Jurkat, Clone E6-1 (cell line): ENCODE measurements at regions not wholly inside any gene's neighbourhood (a gene's known extent, or its start where the extent isn't known, plus 50 kb on each side); places are given as distances from the start of the nearest gene placed in this dataset.
A peak's percentile ranks its signal among the peaks of the same experiment; 100 is the strongest.

Experiments used
- DNase-seq: peaks from one replicate; pipeline ENCODE4 v3.0.0-alpha.2; 2011; ENCODE audit warnings: low read depth, low spot score
- H3K4me3 ChIP-seq: 2 replicates; pipeline ENCODE4 v1.5.1; 2011; ENCODE audit warnings: mild to moderate bottlenecking, low read length, control low read depth, moderate library complexity

- no peak for DNase-seq
- no peak overlapping the region for H3K4me3 ChIP-seq
Measured at GRCh38 chr1:232531291-232531690, 98.6 kb downstream of the SIPA1L2 start.

DNA sequence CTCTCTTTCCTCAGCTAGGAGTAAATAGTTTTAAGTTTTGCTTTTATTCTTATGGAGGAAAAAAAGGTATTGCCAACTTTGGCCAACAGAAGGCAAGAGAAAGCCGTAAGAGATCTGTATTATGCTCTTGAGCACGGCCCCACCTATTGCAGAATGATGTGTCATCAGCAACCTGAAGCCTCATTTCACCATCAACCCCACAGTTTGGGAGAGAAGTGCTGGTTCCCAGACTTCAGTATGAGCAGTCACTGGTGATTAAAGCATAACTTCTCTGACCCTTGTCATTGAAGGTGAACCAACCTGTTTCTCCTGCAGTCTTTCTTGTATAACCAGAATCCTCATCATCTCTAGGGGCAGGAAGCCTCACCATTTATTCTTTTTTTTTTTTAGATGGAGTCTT lies 100.2 kb downstream of the SIPA1L2 start:
- DNase-seq, result no peak

GRCh38 chr1:232528472-232529089 lies 101.4 kb downstream of the SIPA1L2 start:
- DNase-seq, result peak; percentile 57
- no peak overlapping the region for H3K4me3 ChIP-seq

More for the DNA sequence above, 100.2 kb downstream of the SIPA1L2 start:
- H3K4me3 ChIP-seq, result no peak overlapping the region

DNA sequence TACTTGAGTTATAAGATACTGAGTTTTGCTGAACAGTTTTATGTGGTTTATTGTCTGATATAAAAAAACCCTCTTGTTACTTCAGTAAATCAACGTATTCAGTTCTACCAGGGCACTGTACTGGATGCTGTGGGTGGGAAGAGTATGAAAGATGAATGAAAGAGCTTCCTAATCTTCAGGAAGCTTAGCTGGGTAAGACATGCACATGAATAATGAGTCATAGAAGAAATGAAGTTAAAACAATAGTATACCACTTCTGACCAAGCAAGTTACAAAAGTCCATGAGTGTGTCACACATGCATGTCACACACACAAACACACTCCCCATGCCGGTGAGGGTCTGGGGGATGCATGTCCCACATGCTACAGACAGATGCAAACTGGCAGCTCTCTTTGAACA lies 105.9 kb downstream of the SIPA1L2 start:
- no peak overlapping the region for H3K4me3 ChIP-seq
- DNase-seq, result no peak

- no peak for DNase-seq
Measured at GRCh38 chr1:232522189-232522588, 107.7 kb downstream of the SIPA1L2 start.

GRCh38 chr1:232521660-232522059 lies 108.3 kb downstream of the SIPA1L2 start:
- no peak overlapping the region for H3K4me3 ChIP-seq
- no peak for DNase-seq

More at GRCh38 chr1:232522189-232522588, 107.7 kb downstream of the SIPA1L2 start:
- no peak overlapping the region for H3K4me3 ChIP-seq

DNA sequence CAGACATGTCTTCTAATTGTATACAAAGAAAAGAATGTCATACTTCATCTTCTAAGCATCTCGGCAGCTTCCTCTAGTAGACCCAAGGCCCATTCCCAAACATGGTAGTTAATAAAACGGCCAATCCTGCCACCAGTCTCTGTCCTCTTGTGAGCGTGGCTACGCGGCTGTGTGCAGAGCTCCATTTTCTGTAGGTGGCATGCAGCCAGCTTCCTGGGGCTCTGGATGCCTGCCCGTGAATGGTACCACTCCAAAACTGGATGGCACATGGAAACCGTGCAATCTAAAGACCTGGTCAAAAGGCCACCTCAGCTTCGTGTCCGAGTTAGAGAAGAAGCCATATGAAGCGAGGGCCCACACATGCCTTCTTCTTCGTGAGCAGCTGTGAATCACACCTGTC lies 110.7 kb downstream of the SIPA1L2 start:
- H3K4me3 ChIP-seq, result no peak overlapping the region
- no peak for DNase-seq

- H3K4me3 ChIP-seq, result no peak overlapping the region
- no peak for DNase-seq
Measured at GRCh38 chr1:232518349-232518748, 111.6 kb downstream of the SIPA1L2 start.

GRCh38 chr1:232517204-232517603 lies 112.7 kb downstream of the SIPA1L2 start:
- DNase-seq, result no peak
- H3K4me3 ChIP-seq, result no peak overlapping the region

DNA sequence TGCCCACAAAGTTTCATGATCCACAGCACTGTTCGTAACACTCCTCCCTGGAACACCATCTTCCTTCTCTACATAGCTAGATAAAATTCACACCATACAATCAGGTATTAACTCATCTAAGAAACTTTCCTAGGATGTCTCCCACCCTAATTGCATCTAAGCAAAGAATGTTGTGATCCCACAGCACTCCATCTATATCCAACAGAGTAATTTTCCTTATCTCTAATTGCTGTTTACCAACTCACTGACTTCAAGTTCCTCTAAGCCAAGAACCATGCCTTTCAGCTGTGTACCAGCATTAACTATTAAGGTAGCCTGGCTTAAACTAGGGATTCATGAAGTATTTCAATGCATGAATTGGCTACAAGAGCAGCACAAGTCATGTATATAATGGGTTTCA lies 114.2 kb downstream of the SIPA1L2 start:
- no peak for DNase-seq
- no peak overlapping the region for H3K4me3 ChIP-seq

DNA sequence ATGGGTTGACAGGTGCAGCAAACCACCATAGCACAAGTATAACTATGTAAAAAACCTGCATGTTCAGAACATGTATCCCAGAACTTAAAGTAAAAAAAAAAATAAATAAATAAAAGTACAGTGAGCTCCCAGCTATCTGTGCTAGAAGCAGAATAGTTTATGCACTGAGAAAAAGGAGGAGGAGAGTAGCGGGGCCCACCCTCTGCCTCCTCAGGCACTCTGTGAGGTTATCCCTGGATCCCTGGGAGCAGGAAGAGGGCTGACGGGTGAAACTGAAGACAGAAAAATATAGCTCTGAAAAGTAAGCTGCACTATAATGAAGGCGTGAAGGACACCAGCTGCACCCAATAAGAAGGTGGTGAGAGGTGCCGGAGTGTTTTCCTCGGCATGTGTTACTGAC lies 117.2 kb downstream of the SIPA1L2 start:
- no peak overlapping the region for H3K4me3 ChIP-seq
- DNase-seq, result no peak

GRCh38 chr1:232511172-232511571 lies 118.8 kb downstream of the SIPA1L2 start:
- no peak for DNase-seq
- no peak overlapping the region for H3K4me3 ChIP-seq

- H3K4me3 ChIP-seq, result no peak overlapping the region
- DNase-seq, result no peak
Measured at GRCh38 chr1:232510367-232511110, 119.4 kb downstream of the SIPA1L2 start.

- no peak for DNase-seq
- no peak overlapping the region for H3K4me3 ChIP-seq
Measured at GRCh38 chr1:232509570-232509969, 120.4 kb downstream of the SIPA1L2 start.

- no peak overlapping the region for H3K4me3 ChIP-seq
- DNase-seq, result no peak
Measured at GRCh38 chr1:232508130-232508701, 121.7 kb downstream of the SIPA1L2 start.

GRCh38 chr1:232507571-232507970 lies 122.4 kb downstream of the SIPA1L2 start:
- DNase-seq, result no peak
- H3K4me3 ChIP-seq, result no peak overlapping the region

DNA sequence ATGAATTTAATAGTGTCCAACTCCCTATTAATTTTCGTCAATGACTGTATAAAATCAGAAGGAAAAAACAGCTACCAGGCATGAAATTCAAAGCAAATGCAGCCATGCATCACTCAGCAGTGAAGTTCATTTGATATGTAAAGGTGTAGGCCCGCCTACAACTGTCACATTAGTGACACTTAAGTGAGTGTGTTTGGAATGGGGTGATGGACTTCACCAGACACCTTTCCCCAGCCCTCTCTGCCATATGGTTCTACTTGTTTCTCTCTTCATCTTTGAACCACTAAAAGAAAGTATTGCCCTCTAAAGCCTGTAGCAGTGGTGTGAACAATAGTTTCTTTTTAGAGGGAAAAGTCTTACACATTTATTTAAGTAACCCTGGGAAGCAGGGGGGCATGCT lies 124.0 kb downstream of the SIPA1L2 start:
- H3K4me3 ChIP-seq, result no peak overlapping the region
- DNase-seq, result no peak

DNA sequence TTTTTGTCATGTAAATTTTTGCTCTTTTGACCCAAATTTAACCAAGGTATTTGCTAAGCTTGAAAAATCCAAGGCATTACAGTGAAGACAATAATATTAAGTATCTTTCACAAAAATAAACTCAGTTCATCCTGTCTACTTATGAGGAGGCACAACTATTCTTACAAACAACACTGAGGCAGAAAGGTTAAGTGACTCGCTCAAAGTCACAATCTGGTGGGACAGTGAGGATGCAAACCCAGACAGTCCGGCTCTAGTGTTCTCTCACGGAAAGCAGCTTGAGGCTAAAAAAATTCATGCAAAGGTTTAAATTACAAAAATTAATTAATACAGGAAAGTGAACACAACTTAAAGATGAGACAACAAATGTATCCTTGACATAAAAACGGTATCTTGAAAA lies 125.3 kb downstream of the SIPA1L2 start:
- no peak overlapping the region for H3K4me3 ChIP-seq
- DNase-seq, result no peak

- H3K4me3 ChIP-seq, result no peak overlapping the region
- no peak for DNase-seq
Measured at GRCh38 chr1:232503497-232503896, 126.4 kb downstream of the SIPA1L2 start.

DNA sequence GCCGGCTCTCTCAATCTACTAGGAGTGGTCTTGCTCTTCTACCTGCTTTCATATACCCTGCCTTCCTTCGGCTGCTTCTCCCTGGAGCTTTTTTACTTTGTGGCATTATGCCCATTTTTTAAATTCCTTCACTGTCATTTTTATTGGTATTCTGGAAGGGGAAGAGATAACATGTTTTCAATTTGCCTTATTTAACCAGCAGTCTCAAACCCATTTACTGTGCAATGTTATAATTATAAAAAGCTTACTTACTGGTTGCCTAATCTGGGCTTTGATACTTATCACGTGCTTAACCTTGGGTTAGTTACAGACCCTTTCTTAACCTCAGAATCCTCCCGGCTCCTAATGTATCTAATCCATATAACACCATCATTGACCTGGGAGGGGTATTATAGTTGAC lies 128.1 kb downstream of the SIPA1L2 start:
- no peak overlapping the region for H3K4me3 ChIP-seq
- no peak for DNase-seq

- DNase-seq, result no peak
- H3K4me3 ChIP-seq, result no peak overlapping the region
Measured at GRCh38 chr1:232499188-232499587, 130.7 kb downstream of the SIPA1L2 start.
